CD14-positive monocyte (primary cell): ENCODE measurements at regions not wholly inside any gene's neighbourhood (a gene's known extent, or its start where the extent isn't known, plus 50 kb on each side); places are given as distances from the start of the nearest gene placed in this dataset.
A peak's percentile ranks its signal among the peaks of the same experiment; 100 is the strongest.

Experiments
- DNase-seq, 3 donors: peaks; one replicate each; pipeline ENCODE4 v3.0.0-alpha.2; 2011 to 2022
- H2AFZ ChIP-seq: 2 replicates; pipeline ENCODE4 v1.6.0; 2012; ENCODE audit warnings: mild to moderate bottlenecking, low read depth, low read length, inconsistent platforms; ENCODE audit not compliant: insufficient read depth, poor library complexity, severe bottlenecking
- H3K27ac ChIP-seq, 2 donors: 1 replicate in 1 of 2; 2 replicates in 1 of 2; pipeline ENCODE4 v1.5.1; 2012 to 2013; ENCODE audit warnings: low read length in 2 of 2, control low read depth in 1 of 2, inconsistent platforms in 1 of 2, low read depth in 1 of 2, mild to moderate bottlenecking in 1 of 2
- H3K27me3 ChIP-seq, 2 donors: one replicate each; pipeline versions ENCODE4 v1.6.0 to v1.6.1; 2011 to 2013; ENCODE audit warnings: low read length in 2 of 2; ENCODE audit not compliant: control insufficient read depth in 2 of 2, insufficient read depth in 2 of 2
- H3K36me3 ChIP-seq, 2 donors: replicated peaks in 1 of 2; 1 replicate in 1 of 2; 2 replicates in 1 of 2; pipeline versions ENCODE4 v1.5.1 to v1.6.1; 2012 to 2013; ENCODE audit warnings: low read length in 2 of 2, control low read depth in 1 of 2, inconsistent platforms in 1 of 2, mild to moderate bottlenecking in 1 of 2; ENCODE audit not compliant: insufficient read depth in 2 of 2, control insufficient read depth in 1 of 2
- H3K4me1 ChIP-seq, 2 donors: 1 replicate in 1 of 2; 2 replicates in 1 of 2; pipeline versions ENCODE4 v1.5.1 to v1.6.1; 2012 to 2013; ENCODE audit warnings: low read length in 2 of 2, control low read depth in 1 of 2, inconsistent platforms in 1 of 2, mild to moderate bottlenecking in 1 of 2, moderate library complexity in 1 of 2; ENCODE audit not compliant: insufficient read depth in 2 of 2, control insufficient read depth in 1 of 2
- H3K4me2 ChIP-seq: replicated peaks from 2 replicates; pipeline ENCODE3; 2012; ENCODE audit warnings: low read length, moderate library complexity, mild to moderate bottlenecking; ENCODE audit not compliant: poor library complexity, severe bottlenecking; ENCODE audit errors: extremely low read depth
- H3K4me3 ChIP-seq, 3 experiments: fragments of 200-600 bp in 1 of 3; sonication (generic) in 1 of 3; replicated peaks in 1 of 3; 1 replicate in 2 of 3; 2 replicates in 1 of 3; pipeline ENCODE4 v1.5.1; 2011 to 2013; ENCODE audit warnings: low read length in 3 of 3, mild to moderate bottlenecking in 3 of 3, control low read depth in 2 of 3, low read depth in 2 of 3, inconsistent platforms in 1 of 3, moderate library complexity in 1 of 3
- H3K79me2 ChIP-seq: 2 replicates; pipeline ENCODE4 v1.6.0; 2012; ENCODE audit warnings: mild to moderate bottlenecking, control low read depth, inconsistent platforms, low read length, moderate library complexity; ENCODE audit not compliant: insufficient read depth
- H3K9ac ChIP-seq: 2 replicates; pipeline ENCODE4 v1.6.0; 2017; ENCODE audit warnings: low read length, mild to moderate bottlenecking; ENCODE audit not compliant: insufficient read depth, poor library complexity, severe bottlenecking
- H3K9me3 ChIP-seq, 2 donors: replicated peaks in 1 of 2; 1 replicate in 1 of 2; 2 replicates in 1 of 2; pipeline versions ENCODE4 v1.5.1 to v1.6.1; 2012 to 2013; ENCODE audit warnings: low read length in 2 of 2, control low read depth in 1 of 2; ENCODE audit not compliant: control insufficient read depth in 1 of 2, insufficient read depth in 1 of 2
- H4K20me1 ChIP-seq: 2 replicates; pipeline ENCODE4 v1.6.0; 2012; ENCODE audit warnings: mild to moderate bottlenecking, low read length, control low read depth, moderate library complexity; ENCODE audit not compliant: insufficient read depth
- H3K27ac Mint-ChIP-seq, 7 donors: one replicate each; pipeline ENCODE4 v1.8.0; 2020; ENCODE audit warnings: mild to moderate bottlenecking in 7 of 7, mixed read lengths in 7 of 7, moderate library complexity in 6 of 7, inconsistent platforms in 2 of 7
- H3K27me3 Mint-ChIP-seq, 3 donors: one replicate each; pipeline ENCODE4 v1.8.0; 2021 to 2022; ENCODE audit warnings: low read depth in 3 of 3, mild to moderate bottlenecking in 3 of 3, mixed read lengths in 3 of 3, moderate library complexity in 3 of 3, inconsistent platforms in 1 of 3
- H3K36me3 Mint-ChIP-seq, 2 donors: one replicate each; pipeline ENCODE4 v1.8.0; 2020; ENCODE audit warnings: mixed read lengths in 2 of 2, inconsistent platforms in 1 of 2, mild to moderate bottlenecking in 1 of 2
- H3K4me1 Mint-ChIP-seq: one replicate; pipeline ENCODE4 v1.8.0; 2020; ENCODE audit warnings: mild to moderate bottlenecking, mixed read lengths
- H3K4me3 Mint-ChIP-seq, 2 donors: one replicate each; pipeline ENCODE4 v1.8.0; 2020; ENCODE audit warnings: mild to moderate bottlenecking in 2 of 2, mixed read lengths in 2 of 2, moderate library complexity in 1 of 2
- H3K9me3 Mint-ChIP-seq, 7 donors: one replicate each; pipeline ENCODE4 v1.8.0; 2020 to 2022; ENCODE audit warnings: mixed read lengths in 7 of 7, mild to moderate bottlenecking in 6 of 7, moderate library complexity in 6 of 7, inconsistent platforms in 2 of 7
- CTCF ChIP-seq: fragments of 200-600 bp; IDR thresholded peaks from one replicate; pipeline ENCODE4 v1.8.0; 2022; ENCODE audit warnings: antibody characterized with exemption, mild to moderate bottlenecking
- WGBS: methylation state at CpG from one replicate; pipeline ENCODE4 v1.1.5; 2013; ENCODE audit warnings: missing lambda C conversion rate; ENCODE audit not compliant: insufficient coverage; 5-methylcytosine and 5-hydroxymethylcytosine counted together
- intact Hi-C, 2 donors: fragments of 100-400 bp; cut with micrococcal nuclease; formaldehyde crosslinking; loops; one replicate each; pipeline versions ENCODE4 v1.15.0 to v1.15.1; 2023

- H3K36me3 Mint-ChIP-seq = no peaks in the 10 kb centered on the region
- Histone ChIP-seq H3K4me3 (no peak overlapping the region), H3K9me3 (no peaks in the 10 kb centered on the region), H4K20me1 (no peaks in the 10 kb centered on the region), H3K4me1 (peaks cover 0 to 3% of the 10 kb centered on the region in 2 donors), H2AFZ (peak overlapping the region; percentile 1), H3K79me2 (no peaks in the 10 kb centered on the region), H3K27ac (no peak overlapping the region), H3K36me3 (no peaks in the 10 kb centered on the region), H3K27me3 (no peaks in the 10 kb centered on the region), H3K4me2 (no peak overlapping the region), H3K9ac (no peak overlapping the region)
- no peak overlapping the region for H3K4me3 Mint-ChIP-seq
- peaks cover 0 to 2% (median 0%) of the 10 kb centered on the region in 3 donors for H3K27me3 Mint-ChIP-seq
- H3K4me1 Mint-ChIP-seq = peaks cover 18% of the 10 kb centered on the region
- peaks cover 0 to 2% (median 0%) of the 10 kb centered on the region in 7 donors for H3K9me3 Mint-ChIP-seq
- TF ChIP-seq CTCF = no peak
- intact Hi-C loops = no loop called here
- 90% methylated on average over 2 of the region's 11 CpGs for WGBS
- no peak overlapping the region for H3K27ac Mint-ChIP-seq
- peak in 1 of 3 donors; percentile 7 for DNase-seq
Observed at GRCh38 chrX:69027181-69028005, 137.9 kb downstream of the PJA1 start.

- peaks cover 18% of the 10 kb centered on the region for H3K4me1 Mint-ChIP-seq
- peaks cover 0 to 3% of the 10 kb centered on the region in 2 donors for H3K4me1 ChIP-seq
- peak overlapping the region in 3 of 7 donors; percentile 13 to 80 (median 32) for H3K27ac Mint-ChIP-seq
- no peak overlapping the region for H2AFZ ChIP-seq
- intact Hi-C loops = no loop called here
- H3K9ac ChIP-seq = no peak overlapping the region
- no peak for TF ChIP-seq CTCF
- H3K36me3 ChIP-seq = no peaks in the 10 kb centered on the region
- H3K79me2 ChIP-seq = no peaks in the 10 kb centered on the region
- H4K20me1 ChIP-seq = no peaks in the 10 kb centered on the region
- H3K36me3 Mint-ChIP-seq = no peaks in the 10 kb centered on the region
- WGBS = 100% methylated on average over 1 of the region's 4 CpGs
- no peaks in the 10 kb centered on the region for H3K9me3 ChIP-seq
- no peaks in the 10 kb centered on the region for H3K27me3 ChIP-seq
- H3K4me3 Mint-ChIP-seq = no peak overlapping the region
- H3K4me3 ChIP-seq = no peak overlapping the region
- H3K4me2 ChIP-seq = no peak overlapping the region
- H3K27ac ChIP-seq = no peak overlapping the region
- H3K9me3 Mint-ChIP-seq = peaks cover 0 to 2% (median 0%) of the 10 kb centered on the region in 7 donors
- peaks cover 0 to 2% (median 0%) of the 10 kb centered on the region in 3 donors for H3K27me3 Mint-ChIP-seq
- no peak for DNase-seq
Observed at GRCh38 chrX:69025802-69026301, 139.4 kb downstream of the PJA1 start.
